Calu3 (cell line): ENCODE measurements at regions not wholly inside any gene's neighbourhood (a gene's known extent, or its start where the extent isn't known, plus 50 kb on each side); places are given as distances from the start of the nearest gene placed in this dataset.
"Not testable (repeated sequence)": the region's sequence is repeated elsewhere in the genome, so short reads cannot be mapped to it uniquely, and the experiment has no call there.

ENCODE experiments used
- BruUV-seq: library from RNA; stranded (reverse); fragments of 400-500 nt; replicated peaks from 2 replicates; lab custom pipeline; 2021; lab: Mats Ljungman, UMichigan
- CTCF ChIA-PET: fragments of 300-600 bp; sonication (Branson Sonifier 250); formaldehyde crosslinking; loops from one replicate; lab custom pipeline; 2022; ENCODE audit warnings: antibody characterized with exemption; lab: Charles Lee
- DNase-seq: peaks from one replicate; pipeline ENCODE4 v3.0.0; 2022
- H3K27ac Mint-ChIP-seq: one replicate; pipeline ENCODE4 v1.8.0; 2022; ENCODE audit warnings: mixed read lengths; ENCODE audit not compliant: unreplicated experiment
- H3K27me3 Mint-ChIP-seq: one replicate; pipeline ENCODE4 v1.8.0; 2022; ENCODE audit warnings: mixed read lengths; ENCODE audit not compliant: unreplicated experiment
- H3K36me3 Mint-ChIP-seq: one replicate; pipeline ENCODE4 v1.8.0; 2022; ENCODE audit warnings: mild to moderate bottlenecking, moderate library complexity, mixed read lengths; ENCODE audit not compliant: insufficient read depth, unreplicated experiment
- H3K4me1 Mint-ChIP-seq: one replicate; pipeline ENCODE4 v1.8.0; 2022; ENCODE audit warnings: mild to moderate bottlenecking, low read depth, mixed read lengths; ENCODE audit not compliant: unreplicated experiment
- H3K4me3 Mint-ChIP-seq: one replicate; pipeline ENCODE4 v1.8.0; 2022; ENCODE audit warnings: mild to moderate bottlenecking, low read depth, moderate library complexity, mixed read lengths; ENCODE audit not compliant: unreplicated experiment
- H3K9me3 Mint-ChIP-seq: one replicate; pipeline ENCODE4 v1.8.0; 2022; ENCODE audit warnings: low read depth, mixed read lengths; ENCODE audit not compliant: unreplicated experiment
- CTCF ChIP-seq: fragments of 200-600 bp; IDR thresholded peaks from one replicate; pipeline ENCODE4 v1.8.0; 2022; ENCODE audit warnings: antibody characterized with exemption; ENCODE audit not compliant: unreplicated experiment
- intact Hi-C: fragments of 100-400 bp; cut with micrococcal nuclease; formaldehyde crosslinking; loops from one replicate; pipeline ENCODE4 v1.10.0; 2022; ENCODE audit not compliant: unreplicated experiment

- TF ChIP-seq CTCF, result no peak
- no peak overlapping the region for H3K4me3 Mint-ChIP-seq
- H3K4me1 Mint-ChIP-seq, result no peaks in the 10 kb centered on the region
- intact Hi-C loops, result no loop called here
- H3K9me3 Mint-ChIP-seq, result no peaks in the 10 kb centered on the region
- DNase-seq, result no peak
- CTCF ChIA-PET, result no interaction called here
- H3K27ac Mint-ChIP-seq, result no peak overlapping the region
- H3K27me3 Mint-ChIP-seq, result no peaks in the 10 kb centered on the region
- H3K36me3 Mint-ChIP-seq, result no peaks in the 10 kb centered on the region
- BruUV-seq, result no TSS peak
These were observed 67.0 kb upstream of the GPR158 start for GRCh38 chr10:25107756-25108155.

DNA sequence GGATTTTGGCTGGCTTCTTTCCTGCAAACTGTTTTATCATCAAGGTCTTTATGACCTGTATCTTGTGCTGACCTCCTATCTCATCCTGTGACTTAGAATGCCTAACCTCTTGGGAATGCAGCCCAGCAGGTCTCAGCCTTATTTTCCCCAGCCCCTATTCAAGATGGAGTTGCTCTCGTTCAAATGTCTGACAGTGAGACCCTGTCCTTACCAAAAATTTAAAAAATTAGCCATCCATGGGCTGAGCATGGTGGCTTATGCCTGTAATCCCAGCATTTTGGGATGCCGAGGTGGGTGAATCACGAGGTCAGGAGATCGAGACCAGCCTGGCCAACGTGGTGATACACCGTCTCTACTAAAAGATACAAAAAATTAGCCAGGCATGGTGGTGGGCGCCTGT, 64.9 kb upstream of the GPR158 start:
- H3K9me3 Mint-ChIP-seq, H3K27me3 Mint-ChIP-seq, BruUV-seq, CTCF ChIA-PET, DNase-seq, H3K27ac Mint-ChIP-seq, H3K4me3 Mint-ChIP-seq, H3K36me3 Mint-ChIP-seq: not testable (repeated sequence)
- intact Hi-C loops, result loop anchor here (10.0 kb wide), 1 partner anchor 605 kb away; no protein-coding TSS in a partner anchor
- H3K4me1 Mint-ChIP-seq, result peaks cover 11% of the 10 kb centered on the region

DNA sequence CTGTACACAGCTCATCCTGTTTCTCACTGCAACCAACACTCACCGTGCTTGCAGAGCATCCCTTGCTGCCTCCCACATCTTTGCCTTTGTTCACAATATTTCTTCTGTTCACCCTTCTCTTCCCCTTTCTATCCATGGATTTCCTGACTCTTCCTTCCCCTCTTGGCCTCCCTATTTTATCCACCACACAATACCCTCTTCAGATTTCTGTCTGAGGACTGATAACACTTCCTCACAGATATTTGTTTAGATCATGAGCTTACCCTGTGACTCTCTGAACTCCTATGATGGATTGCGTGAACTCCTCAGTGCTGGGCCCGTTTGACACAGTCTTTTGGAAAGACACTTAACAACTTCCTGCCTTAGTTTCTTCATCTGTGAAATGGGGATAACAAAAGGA, 62.8 kb upstream of the GPR158 start:
- CTCF ChIA-PET, result interaction anchor here (0.7 to 3.1 kb wide), 3 partner anchors 16 to 297 kb away, joined by 3 to 43 read pairs (median 3); no protein-coding TSS in a partner anchor
- TF ChIP-seq CTCF, result no peak
- BruUV-seq, result no TSS peak
- Mint-ChIP-seq H3K36me3 (no peaks in the 10 kb centered on the region), H3K4me3 (no peak overlapping the region), H3K9me3 (no peaks in the 10 kb centered on the region), H3K27ac (no peak overlapping the region), H3K4me1 (peaks cover 26% of the 10 kb centered on the region), H3K27me3 (no peaks in the 10 kb centered on the region)
- intact Hi-C loops, result loop anchor here (10.0 kb wide), 1 partner anchor 603 kb away; no protein-coding TSS in a partner anchor
- DNase-seq, result no peak

DNA sequence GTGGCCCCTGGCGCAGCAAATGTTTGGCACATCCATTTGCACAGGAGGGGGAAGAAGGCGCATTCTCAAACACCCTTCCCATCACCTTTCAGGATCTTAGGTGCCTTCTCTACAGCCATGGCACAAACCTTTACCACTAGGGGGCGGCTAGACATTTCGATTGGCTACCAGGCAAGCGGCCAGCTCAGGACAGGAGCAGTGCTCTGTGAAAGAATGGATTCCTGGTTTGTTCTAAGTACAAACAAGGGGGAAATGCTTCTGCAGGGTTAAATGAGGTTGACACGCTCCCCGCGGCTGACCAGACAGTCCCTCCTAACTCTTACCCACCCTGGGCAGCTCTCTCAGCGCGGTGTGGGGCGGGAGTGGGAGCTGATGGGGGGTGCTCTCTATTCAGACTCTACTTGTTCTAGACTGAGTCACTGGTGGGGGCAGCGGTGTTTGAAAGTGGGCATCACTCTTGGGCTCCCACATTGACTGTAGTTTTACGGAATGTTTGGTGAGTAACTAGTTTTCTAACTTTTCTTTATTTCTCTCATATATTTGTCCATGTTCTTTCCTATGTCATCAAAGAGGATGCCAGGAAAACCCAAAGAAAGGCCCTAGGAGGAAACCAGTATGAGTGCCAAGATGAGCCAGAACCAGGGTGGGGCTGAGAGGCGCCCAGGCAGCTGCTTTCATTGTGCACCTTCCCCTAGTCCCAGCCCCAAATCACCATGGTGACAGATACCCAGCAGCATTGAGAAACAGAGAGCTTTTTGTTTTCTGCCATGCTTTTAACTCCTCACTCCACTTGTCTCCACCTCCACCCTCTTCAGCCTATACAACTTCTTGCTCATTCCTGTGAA, 61.4 kb upstream of the GPR158 start:
- H3K9me3 Mint-ChIP-seq, result no peaks in the 10 kb centered on the region
- BruUV-seq, result no TSS peak
- CTCF ChIA-PET, result interaction anchor here (0.6 to 3.1 kb wide), 8 partner anchors 9 to 589 kb away, joined by 3 to 43 read pairs (median 4); no protein-coding TSS in a partner anchor
- TF ChIP-seq CTCF, result peak; percentile 85
- no peaks in the 10 kb centered on the region for H3K27me3 Mint-ChIP-seq
- peaks cover 26% of the 10 kb centered on the region for H3K4me1 Mint-ChIP-seq
- intact Hi-C loops, result loop anchor here (1.0 to 10.0 kb wide), 3 partner anchors 114 to 601 kb away; no protein-coding TSS in a partner anchor
- no peaks in the 10 kb centered on the region for H3K36me3 Mint-ChIP-seq
- peak overlapping the region; percentile 53 for H3K4me3 Mint-ChIP-seq
- peak overlapping the region; percentile 59 for H3K27ac Mint-ChIP-seq
- peak; percentile 89 for DNase-seq
